Adrenal gland (tissue), 9 donors: ENCODE measurements at regions not wholly inside any gene's neighbourhood (a gene's known extent, or its start where the extent isn't known, plus 50 kb on each side); places are given as distances from the start of the nearest gene placed in this dataset.

Experiments used
- DNase-seq, 7 donors: peaks; one replicate each; pipeline ENCODE4 v3.0.0-alpha.2; 2019 to 2020
- H3K27ac ChIP-seq, 5 donors: fragments of 200-600 bp; sonication (generic) in 4 of 5; 1 replicate in 3 of 5; 2 replicates in 2 of 5; pipeline versions ENCODE4 v1.5.1 to v1.8.0; 2016 to 2020; ENCODE audit warnings: mild to moderate bottlenecking in 1 of 5
- H3K27me3 ChIP-seq: fragments of 200-600 bp; 2 replicates; pipeline ENCODE4 v1.8.0; 2021
- H3K36me3 ChIP-seq, 2 donors: fragments of 200-600 bp; replicated peaks in 1 of 2; 1 replicate in 1 of 2; 2 replicates in 1 of 2; pipeline versions ENCODE4 v1.5.1 to v1.8.0; 2018 to 2022
- H3K4me1 ChIP-seq, 2 donors: fragments of 200-600 bp; replicated peaks in 1 of 2; 1 replicate in 1 of 2; 2 replicates in 1 of 2; pipeline versions ENCODE4 v1.5.1 to v1.8.0; 2018 to 2021
- H3K4me3 ChIP-seq, 4 donors: fragments of 200-600 bp; sonication (generic) in 3 of 4; one replicate each; pipeline ENCODE4 v1.5.1; 2016 to 2018
- H3K9me3 ChIP-seq, 3 donors: fragments of 200-600 bp; sonication (generic) in 1 of 3; replicated peaks in 1 of 3; 1 replicate in 2 of 3; 2 replicates in 1 of 3; pipeline versions ENCODE4 v1.5.1 to v1.8.0; 2016 to 2021
- POLR2A ChIP-seq, 2 donors: fragments of 450-650 bp; IDR thresholded peaks; one replicate each; pipeline ENCODE4 v1.6.1; 2017; ENCODE audit warnings: antibody characterized with exemption in 2 of 2, mild to moderate bottlenecking in 2 of 2, moderate library complexity in 1 of 2
- WGBS, 4 donors: extraction: QIAGEN DNeasy Blood & Tissue Kit in 2 of 4; methylation state at CpG; one replicate each; pipeline versions ENCODE4 v1.1.5 to v1.1.7; 2013 to 2017; 5-methylcytosine and 5-hydroxymethylcytosine counted together
- intact Hi-C, 2 donors: fragments of 100-400 bp; cut with DNase I; formaldehyde crosslinking; loops; one replicate each; pipeline versions ENCODE4 v1.14.1 to v1.15.0; 2022 to 2023
- TF ChIP-seq, protein P1 (sequence below), 6 experiments: fragments of 450-650 bp in 4 of 6; fragments of 200-600 bp in 2 of 6; sonication (generic) in 1 of 6; IDR thresholded peaks; 1 replicate in 5 of 6; 2 replicates in 1 of 6; pipeline versions ENCODE4 v1.5.1 to v1.8.0; 2016 to 2021; ENCODE audit warnings: antibody characterized with exemption in 6 of 6, mild to moderate bottlenecking in 2 of 6, moderate library complexity in 1 of 6
- donor health status: healthy with polysubstance abuse.
- donor health status: Bipolar disorder and iron deficiency.
- donor health status: DM: yes; HTN: yes; CAD: no.
- donor health status: DM: no; HTN: no; CAD: no.
- donor health status: DM: no; HTN: no; CAD: no.

- H3K27ac ChIP-seq, result no peak overlapping the region
- WGBS, 4 donors, result 75 to 87% (median 78%) methylated on average over 4 of the region's 4 CpGs
- no peaks in the 10 kb centered on the region for H3K36me3 ChIP-seq
- DNase-seq, result no peak
- no peaks in the 10 kb centered on the region for H3K27me3 ChIP-seq
- H3K4me1 ChIP-seq, result no peaks in the 10 kb centered on the region
- intact Hi-C loops, result no loop called here
- TF ChIP-seq, protein P1, sequence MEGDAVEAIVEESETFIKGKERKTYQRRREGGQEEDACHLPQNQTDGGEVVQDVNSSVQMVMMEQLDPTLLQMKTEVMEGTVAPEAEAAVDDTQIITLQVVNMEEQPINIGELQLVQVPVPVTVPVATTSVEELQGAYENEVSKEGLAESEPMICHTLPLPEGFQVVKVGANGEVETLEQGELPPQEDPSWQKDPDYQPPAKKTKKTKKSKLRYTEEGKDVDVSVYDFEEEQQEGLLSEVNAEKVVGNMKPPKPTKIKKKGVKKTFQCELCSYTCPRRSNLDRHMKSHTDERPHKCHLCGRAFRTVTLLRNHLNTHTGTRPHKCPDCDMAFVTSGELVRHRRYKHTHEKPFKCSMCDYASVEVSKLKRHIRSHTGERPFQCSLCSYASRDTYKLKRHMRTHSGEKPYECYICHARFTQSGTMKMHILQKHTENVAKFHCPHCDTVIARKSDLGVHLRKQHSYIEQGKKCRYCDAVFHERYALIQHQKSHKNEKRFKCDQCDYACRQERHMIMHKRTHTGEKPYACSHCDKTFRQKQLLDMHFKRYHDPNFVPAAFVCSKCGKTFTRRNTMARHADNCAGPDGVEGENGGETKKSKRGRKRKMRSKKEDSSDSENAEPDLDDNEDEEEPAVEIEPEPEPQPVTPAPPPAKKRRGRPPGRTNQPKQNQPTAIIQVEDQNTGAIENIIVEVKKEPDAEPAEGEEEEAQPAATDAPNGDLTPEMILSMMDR (IDR thresholded peaks at IDR 0.05), result no peak
- no peak for TF ChIP-seq POLR2A (IDR thresholded peaks at IDR 0.05)
- no peaks in the 10 kb centered on the region for H3K9me3 ChIP-seq
- no peak overlapping the region for H3K4me3 ChIP-seq
These were observed 393.8 kb upstream of the IMPG1 start for GRCh38 chr6:76466286-76466685.

DNA sequence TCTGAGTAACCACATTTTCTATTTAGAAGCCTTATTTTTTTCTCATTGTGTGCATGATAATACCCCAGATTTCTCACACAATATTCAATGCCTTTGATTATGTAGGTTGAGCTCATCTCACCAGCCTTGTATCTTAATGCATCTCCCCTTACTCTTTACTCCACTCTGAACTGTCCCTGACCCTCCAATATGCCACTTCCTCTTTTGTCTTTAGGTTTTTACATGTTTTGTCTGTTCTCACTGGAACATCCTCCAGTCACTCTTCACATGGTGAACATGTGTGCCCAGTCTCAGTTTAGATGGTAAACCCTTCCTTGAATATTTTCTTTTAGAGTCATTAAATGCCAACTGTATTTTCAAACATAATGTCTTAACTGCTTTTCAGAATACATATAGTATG, 392.9 kb upstream of the IMPG1 start:
- H3K4me3 ChIP-seq, result no peak overlapping the region
- no peaks in the 10 kb centered on the region for H3K36me3 ChIP-seq
- no peak for DNase-seq
- H3K27me3 ChIP-seq, result no peaks in the 10 kb centered on the region
- H3K9me3 ChIP-seq, result no peaks in the 10 kb centered on the region
- intact Hi-C loops, result no loop called here
- no peak overlapping the region for H3K27ac ChIP-seq
- H3K4me1 ChIP-seq, result no peaks in the 10 kb centered on the region
- TF ChIP-seq POLR2A (IDR thresholded peaks at IDR 0.05), result no peak
- TF ChIP-seq, protein P1 (IDR thresholded peaks at IDR 0.05), result no peak

GRCh38 chr6:76453270-76453669, 380.8 kb upstream of the IMPG1 start:
- no peak overlapping the region for H3K27ac ChIP-seq
- no peak for DNase-seq
- no peak for TF ChIP-seq POLR2A (IDR thresholded peaks at IDR 0.05)
- TF ChIP-seq, protein P1 (IDR thresholded peaks at IDR 0.05), result no peak
- no peaks in the 10 kb centered on the region for H3K9me3 ChIP-seq
- 82 to 100% (median 85%) methylated on average over 1 to 15 of the region's 15 CpGs for WGBS, 4 donors
- H3K4me1 ChIP-seq, result no peaks in the 10 kb centered on the region
- no peak overlapping the region for H3K4me3 ChIP-seq
- H3K36me3 ChIP-seq, result no peaks in the 10 kb centered on the region
- intact Hi-C loops, result no loop called here
- H3K27me3 ChIP-seq, result no peaks in the 10 kb centered on the region

- TF ChIP-seq POLR2A (IDR thresholded peaks at IDR 0.05), result no peak
- TF ChIP-seq, protein P1 (IDR thresholded peaks at IDR 0.05), result no peak
- 77 to 84% (median 80%) methylated on average over 17 to 20 of the region's 20 CpGs for WGBS, 4 donors
- Histone ChIP-seq H3K9me3 (no peaks in the 10 kb centered on the region), H3K27ac (no peak overlapping the region), H3K36me3 (no peaks in the 10 kb centered on the region), H3K27me3 (no peaks in the 10 kb centered on the region), H3K4me1 (no peaks in the 10 kb centered on the region), H3K4me3 (no peak overlapping the region)
- no peak for DNase-seq
- intact Hi-C loops, result no loop called here
These were observed 379.7 kb upstream of the IMPG1 start for GRCh38 chr6:76451926-76452709.
